ENCODE measurements at regions not wholly inside any gene's neighbourhood (a gene's known extent, or its start where the extent isn't known, plus 50 kb on each side); places are given as distances from the start of the nearest gene placed in this dataset.

- DNase-seq (ENCODE audit: low read depth): no peak
- no peak for TF ChIP-seq CTCF (IDR thresholded peaks at IDR 0.05; ENCODE audit: low read depth, low read length, missing control alignments)
- no peak overlapping the region for H3K4me3 ChIP-seq (ENCODE audit: low read depth, low read length)
- in situ Hi-C loops (cut with HindIII; ENCODE audit: low sequenced_read_pairs): no loop called here
Measured at GRCh38 chr22:49152127-49152938, 675.3 kb downstream of the BRD1 start.

- in situ Hi-C loops (cut with HindIII; ENCODE audit: low sequenced_read_pairs): no loop called here
- no peak for DNase-seq (ENCODE audit: low read depth)
- H3K4me3 ChIP-seq (ENCODE audit: low read depth, low read length): no peak overlapping the region
- no peak for TF ChIP-seq CTCF (IDR thresholded peaks at IDR 0.05; ENCODE audit: low read depth, low read length, missing control alignments)
Measured at GRCh38 chr22:49151256-49152126, 676.2 kb downstream of the BRD1 start.

- no peak for TF ChIP-seq CTCF (IDR thresholded peaks at IDR 0.05; ENCODE audit: low read depth, low read length, missing control alignments)
- in situ Hi-C loops (cut with HindIII; ENCODE audit: low sequenced_read_pairs): no loop called here
Measured at GRCh38 chr22:49150801-49151221, 676.9 kb downstream of the BRD1 start.

GRCh38 chr22:49149721-49150608 is 677.7 kb downstream of the BRD1 start:
- TF ChIP-seq CTCF (IDR thresholded peaks at IDR 0.05; ENCODE audit: low read depth, low read length, missing control alignments): no peak
- no peak for DNase-seq (ENCODE audit: low read depth)
- in situ Hi-C loops (cut with HindIII; ENCODE audit: low sequenced_read_pairs): no loop called here
- H3K4me3 ChIP-seq (ENCODE audit: low read depth, low read length): no peak overlapping the region

More at GRCh38 chr22:49150801-49151221, 676.9 kb downstream of the BRD1 start:
- H3K4me3 ChIP-seq (ENCODE audit: low read depth, low read length): no peak overlapping the region
- no peak for DNase-seq (ENCODE audit: low read depth)

GRCh38 chr22:49148895-49149418 is 678.7 kb downstream of the BRD1 start:
- no peak overlapping the region for H3K4me3 ChIP-seq (ENCODE audit: low read depth, low read length)
- no peak for TF ChIP-seq CTCF (IDR thresholded peaks at IDR 0.05; ENCODE audit: low read depth, low read length, missing control alignments)
- no peak for DNase-seq (ENCODE audit: low read depth)
- in situ Hi-C loops (cut with HindIII; ENCODE audit: low sequenced_read_pairs): no loop called here
